Panc1 (cell line): ENCODE measurements at regions not wholly inside any gene's neighbourhood (a gene's known extent, or its start where the extent isn't known, plus 50 kb on each side); places are given as distances from the start of the nearest gene placed in this dataset.

Source experiments
- ATAC-seq: fragments of 200-7000 bp; cut with Tn5 transposase; 2 replicates; pipeline ENCODE4 v1.9.1; 2020; ENCODE audit warnings: mild to moderate bottlenecking, moderate library complexity
- BruUV-seq: library from RNA; stranded (reverse); fragments of 400-500 nt; replicated peaks from 2 replicates; lab custom pipeline; 2021; lab: Mats Ljungman, UMichigan
- CTCF ChIA-PET: fragments of 300-600 bp; sonication (Branson Sonifier 250); formaldehyde crosslinking; loops from one replicate; lab custom pipeline; 2022; ENCODE audit warnings: antibody characterized with exemption; lab: Charles Lee
- POLR2A ChIA-PET: fragments of 300-600 bp; sonication (Branson Sonifier 250); formaldehyde crosslinking; loops from one replicate; lab custom pipeline; 2022; ENCODE audit warnings: antibody characterized with exemption; lab: Charles Lee
- DNase-seq: peaks from one replicate; pipeline ENCODE4 v3.0.0-alpha.2; 2010; ENCODE audit warnings: low read depth, low spot score
- H3K27ac ChIP-seq: 2 replicates; pipeline ENCODE4 v1.5.1; 2011; ENCODE audit warnings: mild to moderate bottlenecking, low read length, inconsistent platforms
- H3K27me3 ChIP-seq: fragments of 200-500 bp; sonication (Bioruptor generic); 2 replicates; pipeline ENCODE4 v1.6.0; 2014; ENCODE audit warnings: low read length, inconsistent platforms; ENCODE audit not compliant: control insufficient read depth, insufficient read depth
- H3K36me3 ChIP-seq: fragments of 200-500 bp; sonication (Bioruptor generic); 2 replicates; pipeline ENCODE4 v1.5.1; 2014; ENCODE audit warnings: inconsistent platforms, mild to moderate bottlenecking, low read length, moderate library complexity; ENCODE audit not compliant: control insufficient read depth, insufficient read depth
- H3K4me1 ChIP-seq: 2 replicates; pipeline ENCODE4 v1.5.1; 2011; ENCODE audit warnings: inconsistent platforms, mild to moderate bottlenecking, low read length, moderate library complexity; ENCODE audit not compliant: control insufficient read depth, insufficient read depth
- H3K4me3 ChIP-seq, 2 experiments: 2 replicates each; pipeline ENCODE4 v1.5.1; 2011 to 2012; ENCODE audit warnings: low read depth in 2 of 2, low read length in 2 of 2, mild to moderate bottlenecking in 2 of 2, inconsistent platforms in 1 of 2, moderate library complexity in 1 of 2
- H3K9me3 ChIP-seq: fragments of 200-500 bp; sonication (Bioruptor generic); 2 replicates; pipeline ENCODE4 v1.5.1; 2014; ENCODE audit warnings: low read depth, mild to moderate bottlenecking, inconsistent platforms, low read length, moderate library complexity; ENCODE audit not compliant: control insufficient read depth, insufficient read depth
- POLR2AphosphoS5 ChIP-seq: IDR thresholded peaks from 2 replicates; pipeline ENCODE4 v1.6.1; 2012; ENCODE audit warnings: mild to moderate bottlenecking, low read depth, low read length, moderate library complexity
- SIN3A ChIP-seq: IDR thresholded peaks from 2 replicates; pipeline ENCODE4 v1.6.1; 2012; ENCODE audit warnings: low read depth, mild to moderate bottlenecking, low read length, moderate library complexity, borderline replicate concordance; ENCODE audit not compliant: insufficient read depth
- TCF7L2 ChIP-seq: IDR thresholded peaks from 2 replicates; pipeline ENCODE4 v1.6.1; 2011; ENCODE audit warnings: mild to moderate bottlenecking, low read depth, low read length, inconsistent platforms
- in situ Hi-C: cut with HindIII; loops from 2 replicates; pipeline ENCODE4 v1.10.0; 2016; ENCODE audit warnings: low sequenced_read_pairs, low pct_unique_long_range_greater_than_20kb
- intact Hi-C: fragments of 100-400 bp; cut with micrococcal nuclease; formaldehyde crosslinking; loops from one replicate; pipeline ENCODE4 v1.10.0; 2022; ENCODE audit not compliant: unreplicated experiment
- TF ChIP-seq, protein P1 (sequence below): fragments of 450-650 bp; IDR thresholded peaks from 2 replicates; pipeline ENCODE4 v1.5.1; 2017; ENCODE audit warnings: mild to moderate bottlenecking
- TF ChIP-seq, protein P2 (sequence below), 2 experiments: IDR thresholded peaks; 2 replicates each; pipeline ENCODE4 v1.6.1; 2011 to 2012; ENCODE audit warnings: low read depth in 2 of 2, control low read depth in 1 of 2, low read length in 1 of 2, mild to moderate bottlenecking in 1 of 2, moderate library complexity in 1 of 2; ENCODE audit not compliant: insufficient read depth in 1 of 2

- Histone ChIP-seq H3K4me3 (no peak overlapping the region), H3K27me3 (no peaks in the 10 kb centered on the region), H3K9me3 (no peaks in the 10 kb centered on the region), H3K27ac (no peak overlapping the region), H3K36me3 (no peaks in the 10 kb centered on the region), H3K4me1 (no peaks in the 10 kb centered on the region)
- DNase-seq (no peak), ATAC-seq (no peak)
- CTCF ChIA-PET = no interaction called here
- POLR2A ChIA-PET = no interaction called here
- TF ChIP-seq TCF7L2 = no peak
- TF ChIP-seq, protein P1, sequence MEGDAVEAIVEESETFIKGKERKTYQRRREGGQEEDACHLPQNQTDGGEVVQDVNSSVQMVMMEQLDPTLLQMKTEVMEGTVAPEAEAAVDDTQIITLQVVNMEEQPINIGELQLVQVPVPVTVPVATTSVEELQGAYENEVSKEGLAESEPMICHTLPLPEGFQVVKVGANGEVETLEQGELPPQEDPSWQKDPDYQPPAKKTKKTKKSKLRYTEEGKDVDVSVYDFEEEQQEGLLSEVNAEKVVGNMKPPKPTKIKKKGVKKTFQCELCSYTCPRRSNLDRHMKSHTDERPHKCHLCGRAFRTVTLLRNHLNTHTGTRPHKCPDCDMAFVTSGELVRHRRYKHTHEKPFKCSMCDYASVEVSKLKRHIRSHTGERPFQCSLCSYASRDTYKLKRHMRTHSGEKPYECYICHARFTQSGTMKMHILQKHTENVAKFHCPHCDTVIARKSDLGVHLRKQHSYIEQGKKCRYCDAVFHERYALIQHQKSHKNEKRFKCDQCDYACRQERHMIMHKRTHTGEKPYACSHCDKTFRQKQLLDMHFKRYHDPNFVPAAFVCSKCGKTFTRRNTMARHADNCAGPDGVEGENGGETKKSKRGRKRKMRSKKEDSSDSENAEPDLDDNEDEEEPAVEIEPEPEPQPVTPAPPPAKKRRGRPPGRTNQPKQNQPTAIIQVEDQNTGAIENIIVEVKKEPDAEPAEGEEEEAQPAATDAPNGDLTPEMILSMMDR = no peak
- TF ChIP-seq SIN3A = no peak
- no peak for TF ChIP-seq POLR2AphosphoS5
- TF ChIP-seq, protein P2, sequence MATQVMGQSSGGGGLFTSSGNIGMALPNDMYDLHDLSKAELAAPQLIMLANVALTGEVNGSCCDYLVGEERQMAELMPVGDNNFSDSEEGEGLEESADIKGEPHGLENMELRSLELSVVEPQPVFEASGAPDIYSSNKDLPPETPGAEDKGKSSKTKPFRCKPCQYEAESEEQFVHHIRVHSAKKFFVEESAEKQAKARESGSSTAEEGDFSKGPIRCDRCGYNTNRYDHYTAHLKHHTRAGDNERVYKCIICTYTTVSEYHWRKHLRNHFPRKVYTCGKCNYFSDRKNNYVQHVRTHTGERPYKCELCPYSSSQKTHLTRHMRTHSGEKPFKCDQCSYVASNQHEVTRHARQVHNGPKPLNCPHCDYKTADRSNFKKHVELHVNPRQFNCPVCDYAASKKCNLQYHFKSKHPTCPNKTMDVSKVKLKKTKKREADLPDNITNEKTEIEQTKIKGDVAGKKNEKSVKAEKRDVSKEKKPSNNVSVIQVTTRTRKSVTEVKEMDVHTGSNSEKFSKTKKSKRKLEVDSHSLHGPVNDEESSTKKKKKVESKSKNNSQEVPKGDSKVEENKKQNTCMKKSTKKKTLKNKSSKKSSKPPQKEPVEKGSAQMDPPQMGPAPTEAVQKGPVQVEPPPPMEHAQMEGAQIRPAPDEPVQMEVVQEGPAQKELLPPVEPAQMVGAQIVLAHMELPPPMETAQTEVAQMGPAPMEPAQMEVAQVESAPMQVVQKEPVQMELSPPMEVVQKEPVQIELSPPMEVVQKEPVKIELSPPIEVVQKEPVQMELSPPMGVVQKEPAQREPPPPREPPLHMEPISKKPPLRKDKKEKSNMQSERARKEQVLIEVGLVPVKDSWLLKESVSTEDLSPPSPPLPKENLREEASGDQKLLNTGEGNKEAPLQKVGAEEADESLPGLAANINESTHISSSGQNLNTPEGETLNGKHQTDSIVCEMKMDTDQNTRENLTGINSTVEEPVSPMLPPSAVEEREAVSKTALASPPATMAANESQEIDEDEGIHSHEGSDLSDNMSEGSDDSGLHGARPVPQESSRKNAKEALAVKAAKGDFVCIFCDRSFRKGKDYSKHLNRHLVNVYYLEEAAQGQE (IDR thresholded peaks at IDR 0.05; ENCODE audit: insufficient read depth in 1 of 2, low read depth in 2 of 2, low read length in 1 of 2) = no peak
- no TSS peak for BruUV-seq
- intact Hi-C loops = no loop called here
- in situ Hi-C loops = no loop called here
Observed at GRCh38 chr2:18423636-18424035, 136.8 kb downstream of the RDH14 start.

GRCh38 chr2:18422432-18423165 lies 137.9 kb downstream of the RDH14 start:
- BruUV-seq = no TSS peak
- TF ChIP-seq TCF7L2 = no peak
- TF ChIP-seq, protein P1 = no peak
- no peak for TF ChIP-seq SIN3A
- no peak for TF ChIP-seq POLR2AphosphoS5
- TF ChIP-seq, protein P2 (IDR thresholded peaks at IDR 0.05; ENCODE audit: insufficient read depth in 1 of 2, low read depth in 2 of 2, low read length in 1 of 2) = no peak
- intact Hi-C loops = no loop called here
- no peak for ATAC-seq
- Histone ChIP-seq H3K27ac (no peak overlapping the region), H3K9me3 (no peaks in the 10 kb centered on the region), H3K4me1 (no peaks in the 10 kb centered on the region), H3K27me3 (no peaks in the 10 kb centered on the region), H3K36me3 (no peaks in the 10 kb centered on the region), H3K4me3 (no peak overlapping the region)
- in situ Hi-C loops = no loop called here
- CTCF ChIA-PET = no interaction called here
- POLR2A ChIA-PET = no interaction called here
- DNase-seq = no peak
